ENCODE measurements at regions not wholly inside any gene's neighbourhood (a gene's known extent, or its start where the extent isn't known, plus 50 kb on each side); places are given as distances from the start of the nearest gene placed in this dataset.

DNA sequence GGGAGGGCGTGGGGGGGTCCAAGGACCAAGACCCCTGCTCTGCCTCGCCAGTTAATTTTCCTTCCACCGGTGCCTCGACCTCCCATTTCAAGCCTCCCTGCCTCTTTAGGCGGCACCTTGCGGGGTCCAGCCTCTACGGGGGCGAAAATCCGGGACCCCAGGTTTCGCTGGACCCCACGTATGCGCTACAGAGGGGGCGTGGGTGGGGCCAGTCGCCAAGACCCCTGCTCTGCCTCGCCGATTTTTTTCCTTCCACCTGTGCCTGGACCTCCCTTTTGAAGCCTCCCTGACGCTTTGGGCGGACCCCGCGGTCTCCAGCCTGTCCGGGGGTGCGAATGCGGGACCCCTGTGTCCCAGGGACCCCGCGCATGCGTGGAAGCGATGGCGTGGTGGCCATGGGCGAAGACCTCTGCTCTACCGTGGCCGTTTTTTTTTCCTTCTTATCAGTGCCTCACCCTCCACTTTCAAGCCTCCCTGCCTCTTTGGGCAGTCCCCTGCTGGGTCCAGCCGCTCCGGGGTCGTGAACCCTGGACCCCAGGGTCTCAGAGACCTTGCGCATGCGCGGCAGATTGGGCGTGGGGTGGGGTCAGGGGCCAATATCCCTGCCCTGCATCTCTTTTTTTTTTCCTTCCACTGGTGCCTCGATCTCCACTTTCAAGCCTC lies 324.2 kb downstream of the ALG10 start:
- H4K20me1 ChIP-seq (ENCODE audit: insufficient read depth, low read length, poor library complexity, severe bottlenecking), result no peaks in the 10 kb centered on the region
- H3K9ac ChIP-seq (ENCODE audit: low read depth, low read length, poor library complexity, severe bottlenecking), result no peak overlapping the region
- H3K36me3 ChIP-seq (ENCODE audit: insufficient read depth, low read length), result no peaks in the 10 kb centered on the region
- no peaks in the 10 kb centered on the region; the same call in 1 of the 2 replicates for H3K9me3 ChIP-seq (ENCODE audit: insufficient read depth, low read depth, low read length)
- no peak overlapping the region for H2AFZ ChIP-seq (ENCODE audit: low read length)
- H3K4me2 ChIP-seq (ENCODE audit: low read depth, low read length, poor library complexity, severe bottlenecking), result no peak overlapping the region
- H3K4me1 ChIP-seq (ENCODE audit: insufficient read depth, low read length, poor library complexity, severe bottlenecking), result no peaks in the 10 kb centered on the region
- H3K4me3 ChIP-seq (ENCODE audit: low read length, poor library complexity, severe bottlenecking), result no peak overlapping the region
- no peaks in the 10 kb centered on the region for H3K79me2 ChIP-seq (ENCODE audit: insufficient read depth, low read length)
- H3K27me3 ChIP-seq (ENCODE audit: insufficient read depth, low read length, poor library complexity, severe bottlenecking), result no peaks in the 10 kb centered on the region
- no peaks in the 10 kb centered on the region for H3K9me2 ChIP-seq (replicated peaks; ENCODE audit: low read depth, low read length)
- no peaks in the 10 kb centered on the region for H3F3A ChIP-seq (ENCODE audit: low read depth)
- TF ChIP-seq, protein P1, sequence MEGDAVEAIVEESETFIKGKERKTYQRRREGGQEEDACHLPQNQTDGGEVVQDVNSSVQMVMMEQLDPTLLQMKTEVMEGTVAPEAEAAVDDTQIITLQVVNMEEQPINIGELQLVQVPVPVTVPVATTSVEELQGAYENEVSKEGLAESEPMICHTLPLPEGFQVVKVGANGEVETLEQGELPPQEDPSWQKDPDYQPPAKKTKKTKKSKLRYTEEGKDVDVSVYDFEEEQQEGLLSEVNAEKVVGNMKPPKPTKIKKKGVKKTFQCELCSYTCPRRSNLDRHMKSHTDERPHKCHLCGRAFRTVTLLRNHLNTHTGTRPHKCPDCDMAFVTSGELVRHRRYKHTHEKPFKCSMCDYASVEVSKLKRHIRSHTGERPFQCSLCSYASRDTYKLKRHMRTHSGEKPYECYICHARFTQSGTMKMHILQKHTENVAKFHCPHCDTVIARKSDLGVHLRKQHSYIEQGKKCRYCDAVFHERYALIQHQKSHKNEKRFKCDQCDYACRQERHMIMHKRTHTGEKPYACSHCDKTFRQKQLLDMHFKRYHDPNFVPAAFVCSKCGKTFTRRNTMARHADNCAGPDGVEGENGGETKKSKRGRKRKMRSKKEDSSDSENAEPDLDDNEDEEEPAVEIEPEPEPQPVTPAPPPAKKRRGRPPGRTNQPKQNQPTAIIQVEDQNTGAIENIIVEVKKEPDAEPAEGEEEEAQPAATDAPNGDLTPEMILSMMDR (conservative IDR thresholded peaks at IDR 0.05; ENCODE audit: low read length), result no peak
- no peak for TF ChIP-seq EZH2phosphoT487 (IDR thresholded peaks at IDR 0.05; ENCODE audit: borderline replicate concordance)

DNA sequence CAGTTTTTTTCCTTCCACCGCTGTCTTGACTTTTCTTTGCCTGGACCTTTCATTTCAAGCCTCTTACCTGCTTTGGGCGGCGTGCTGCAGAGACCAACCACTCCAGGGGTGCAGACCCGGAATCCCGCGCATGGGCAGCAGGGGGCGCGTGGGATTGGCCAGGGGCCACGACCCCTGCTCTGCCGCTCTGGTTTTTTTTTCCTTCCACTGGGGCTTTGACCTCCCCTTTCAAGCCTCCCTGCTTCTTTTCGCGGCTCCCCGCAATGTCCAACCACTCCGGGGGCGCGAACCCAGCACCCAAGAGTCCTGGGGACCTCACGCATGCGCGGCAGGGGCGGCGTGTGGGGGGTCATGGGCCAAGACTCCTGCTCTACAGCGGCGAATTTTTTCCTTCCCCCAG lies 325.1 kb downstream of the ALG10 start:
- no peaks in the 10 kb centered on the region for H3K9me2 ChIP-seq (replicated peaks; ENCODE audit: low read depth, low read length)
- H3K9me3 ChIP-seq (ENCODE audit: insufficient read depth, low read depth, low read length), result peaks cover 3% of the 10 kb centered on the region; the same call in 1 of the 2 replicates
- H3K9ac ChIP-seq (ENCODE audit: low read depth, low read length, poor library complexity, severe bottlenecking), result no peak overlapping the region
- no peak for TF ChIP-seq EZH2phosphoT487 (IDR thresholded peaks at IDR 0.05; ENCODE audit: borderline replicate concordance)
- TF ChIP-seq, protein P1 (conservative IDR thresholded peaks at IDR 0.05; ENCODE audit: low read length), result no peak
- no peaks in the 10 kb centered on the region for H3K27me3 ChIP-seq (ENCODE audit: insufficient read depth, low read length, poor library complexity, severe bottlenecking)
- no peak overlapping the region for H3K4me2 ChIP-seq (ENCODE audit: low read depth, low read length, poor library complexity, severe bottlenecking)
- no peaks in the 10 kb centered on the region for H4K20me1 ChIP-seq (ENCODE audit: insufficient read depth, low read length, poor library complexity, severe bottlenecking)
- H3K4me1 ChIP-seq (ENCODE audit: insufficient read depth, low read length, poor library complexity, severe bottlenecking), result no peaks in the 10 kb centered on the region
- H2AFZ ChIP-seq (ENCODE audit: low read length), result no peak overlapping the region
- H3K79me2 ChIP-seq (ENCODE audit: insufficient read depth, low read length), result no peaks in the 10 kb centered on the region
- no peaks in the 10 kb centered on the region for H3F3A ChIP-seq (ENCODE audit: low read depth)
- no peaks in the 10 kb centered on the region for H3K36me3 ChIP-seq (ENCODE audit: insufficient read depth, low read length)
- no peak overlapping the region for H3K4me3 ChIP-seq (ENCODE audit: low read length, poor library complexity, severe bottlenecking)

GRCh38 chr12:34348064-34348463 lies 325.8 kb downstream of the ALG10 start:
- no peak overlapping the region for H2AFZ ChIP-seq (ENCODE audit: low read length)

More at GRCh38 chr12:34348064-34348463, 325.8 kb downstream of the ALG10 start:
- H3K4me1 ChIP-seq (ENCODE audit: insufficient read depth, low read length, poor library complexity, severe bottlenecking), result no peaks in the 10 kb centered on the region
- no peaks in the 10 kb centered on the region for H3K36me3 ChIP-seq (ENCODE audit: insufficient read depth, low read length)
- H3K79me2 ChIP-seq (ENCODE audit: insufficient read depth, low read length), result no peaks in the 10 kb centered on the region
- H3K9ac ChIP-seq (ENCODE audit: low read depth, low read length, poor library complexity, severe bottlenecking), result no peak overlapping the region
- no peaks in the 10 kb centered on the region for H3F3A ChIP-seq (ENCODE audit: low read depth)
- no peaks in the 10 kb centered on the region for H3K9me2 ChIP-seq (replicated peaks; ENCODE audit: low read depth, low read length)
- H4K20me1 ChIP-seq (ENCODE audit: insufficient read depth, low read length, poor library complexity, severe bottlenecking), result no peaks in the 10 kb centered on the region
- no peak overlapping the region for H3K4me3 ChIP-seq (ENCODE audit: low read length, poor library complexity, severe bottlenecking)
- H3K4me2 ChIP-seq (ENCODE audit: low read depth, low read length, poor library complexity, severe bottlenecking), result no peak overlapping the region
- H3K27me3 ChIP-seq (ENCODE audit: insufficient read depth, low read length, poor library complexity, severe bottlenecking), result no peaks in the 10 kb centered on the region
- peaks cover 3% of the 10 kb centered on the region; the same call in 1 of the 2 replicates for H3K9me3 ChIP-seq (ENCODE audit: insufficient read depth, low read depth, low read length)
- no peak for TF ChIP-seq EZH2phosphoT487 (IDR thresholded peaks at IDR 0.05; ENCODE audit: borderline replicate concordance)
- TF ChIP-seq, protein P1 (conservative IDR thresholded peaks at IDR 0.05; ENCODE audit: low read length), result no peak

Data from Loucy (cell line).